ENCODE measurements at regions not wholly inside any gene's neighbourhood (a gene's known extent, or its start where the extent isn't known, plus 50 kb on each side); places are given as distances from the start of the nearest gene placed in this dataset.

DNA sequence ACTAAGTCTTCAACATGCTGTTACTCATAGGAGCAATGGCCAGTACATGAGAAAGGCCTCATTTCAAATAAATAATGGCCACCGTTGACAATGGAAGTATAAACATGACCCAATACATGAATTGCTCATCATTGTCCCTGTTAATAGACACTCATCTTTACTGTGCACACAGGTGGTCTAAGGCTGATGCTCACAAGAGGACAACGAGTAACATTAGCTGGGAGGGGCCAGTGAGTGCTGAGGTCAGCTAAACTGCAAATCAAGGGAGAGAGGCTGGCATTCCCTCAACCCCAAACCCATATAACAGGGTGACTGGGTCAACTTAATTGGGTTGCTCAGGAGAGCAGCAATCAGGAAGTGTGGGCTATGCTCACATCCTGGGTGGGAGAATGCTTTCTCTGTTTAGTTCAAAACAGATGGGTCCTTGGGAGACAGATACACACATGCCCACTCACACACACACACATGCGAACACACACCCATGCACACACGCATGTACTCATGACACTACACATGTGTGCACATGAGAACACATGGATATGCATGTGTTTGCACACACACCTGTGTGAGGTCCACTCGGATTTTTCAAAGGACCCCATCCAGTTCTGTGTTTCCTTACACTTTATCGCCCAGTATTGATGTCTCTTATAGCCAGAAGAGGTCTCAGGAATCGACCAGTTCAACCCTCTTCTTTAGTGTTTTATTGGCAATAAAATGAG is 172.0 kb downstream of the INHBB start:
- intact Hi-C loops (cut with DNase I) = no loop called here
- FAIRE-seq = no peak

DNA sequence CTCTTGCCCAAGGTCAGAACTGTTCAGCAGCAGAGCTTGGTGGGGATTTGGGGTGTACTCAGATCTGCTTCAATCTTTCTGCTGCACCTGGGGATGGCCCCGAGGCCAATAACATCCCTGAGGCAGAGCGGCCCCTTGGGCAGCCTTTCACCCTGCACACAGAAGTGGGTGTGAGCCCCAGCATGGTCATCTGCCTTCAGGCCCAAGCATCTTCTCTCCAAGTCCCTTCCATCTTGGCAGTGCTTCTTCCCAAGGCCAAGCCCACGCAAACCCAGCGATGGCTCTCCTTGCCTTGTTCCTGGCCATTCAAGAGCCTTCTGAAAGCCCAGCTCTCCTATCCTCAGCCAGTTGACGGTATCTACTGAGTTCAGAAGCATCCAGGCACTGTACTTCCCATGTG is 172.9 kb downstream of the INHBB start:
- H3K27ac ChIP-seq (ENCODE audit: low read depth in 2 of 2, low read length in 2 of 2) = no peak overlapping the region
- no peaks in the 10 kb centered on the region for H3K4me1 ChIP-seq (ENCODE audit: control insufficient read depth in 2 of 3, insufficient read depth in 2 of 3, low read depth in 1 of 3, low read length in 3 of 3)
- H3K4me3 ChIP-seq (ENCODE audit: low read length in 3 of 3) = no peak overlapping the region
- intact Hi-C loops (cut with DNase I) = no loop called here
- TF ChIP-seq, protein P1, sequence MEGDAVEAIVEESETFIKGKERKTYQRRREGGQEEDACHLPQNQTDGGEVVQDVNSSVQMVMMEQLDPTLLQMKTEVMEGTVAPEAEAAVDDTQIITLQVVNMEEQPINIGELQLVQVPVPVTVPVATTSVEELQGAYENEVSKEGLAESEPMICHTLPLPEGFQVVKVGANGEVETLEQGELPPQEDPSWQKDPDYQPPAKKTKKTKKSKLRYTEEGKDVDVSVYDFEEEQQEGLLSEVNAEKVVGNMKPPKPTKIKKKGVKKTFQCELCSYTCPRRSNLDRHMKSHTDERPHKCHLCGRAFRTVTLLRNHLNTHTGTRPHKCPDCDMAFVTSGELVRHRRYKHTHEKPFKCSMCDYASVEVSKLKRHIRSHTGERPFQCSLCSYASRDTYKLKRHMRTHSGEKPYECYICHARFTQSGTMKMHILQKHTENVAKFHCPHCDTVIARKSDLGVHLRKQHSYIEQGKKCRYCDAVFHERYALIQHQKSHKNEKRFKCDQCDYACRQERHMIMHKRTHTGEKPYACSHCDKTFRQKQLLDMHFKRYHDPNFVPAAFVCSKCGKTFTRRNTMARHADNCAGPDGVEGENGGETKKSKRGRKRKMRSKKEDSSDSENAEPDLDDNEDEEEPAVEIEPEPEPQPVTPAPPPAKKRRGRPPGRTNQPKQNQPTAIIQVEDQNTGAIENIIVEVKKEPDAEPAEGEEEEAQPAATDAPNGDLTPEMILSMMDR (IDR thresholded peaks at IDR 0.05; ENCODE audit: borderline replicate concordance, extremely low read depth, insufficient read depth) = no peak
- H3K9ac ChIP-seq (ENCODE audit: low read length in 3 of 3) = no peak overlapping the region
- FAIRE-seq (no peak), DNase-seq (peak in 1 of 5 donors; percentile 9)
- H3K9me3 ChIP-seq (ENCODE audit: control insufficient read depth in 2 of 3, insufficient read depth in 1 of 3, low read length in 3 of 3) = no peaks in the 10 kb centered on the region
- H3K27me3 ChIP-seq (ENCODE audit: control insufficient read depth, insufficient read depth, low read length) = peaks cover 5% of the 10 kb centered on the region
- no peaks in the 10 kb centered on the region for H3K36me3 ChIP-seq (ENCODE audit: control insufficient read depth in 2 of 3, insufficient read depth in 3 of 3, low read length in 3 of 3)

More for the DNA sequence above, 172.0 kb downstream of the INHBB start:
- DNase-seq = no peak
- H3K27ac ChIP-seq (ENCODE audit: low read depth in 2 of 2, low read length in 2 of 2) = no peak overlapping the region
- H3K4me1 ChIP-seq (ENCODE audit: control insufficient read depth in 2 of 3, insufficient read depth in 2 of 3, low read depth in 1 of 3, low read length in 3 of 3) = no peaks in the 10 kb centered on the region
- TF ChIP-seq, protein P1 (IDR thresholded peaks at IDR 0.05; ENCODE audit: borderline replicate concordance, extremely low read depth, insufficient read depth) = no peak
- H3K9me3 ChIP-seq (ENCODE audit: control insufficient read depth in 2 of 3, insufficient read depth in 1 of 3, low read length in 3 of 3) = no peaks in the 10 kb centered on the region
- H3K4me3 ChIP-seq (ENCODE audit: low read length in 3 of 3) = no peak overlapping the region
- H3K27me3 ChIP-seq (ENCODE audit: control insufficient read depth, insufficient read depth, low read length) = no peaks in the 10 kb centered on the region
- H3K9ac ChIP-seq (ENCODE audit: low read length in 3 of 3) = no peak overlapping the region
- no peaks in the 10 kb centered on the region for H3K36me3 ChIP-seq (ENCODE audit: control insufficient read depth in 2 of 3, insufficient read depth in 3 of 3, low read length in 3 of 3)

DNA sequence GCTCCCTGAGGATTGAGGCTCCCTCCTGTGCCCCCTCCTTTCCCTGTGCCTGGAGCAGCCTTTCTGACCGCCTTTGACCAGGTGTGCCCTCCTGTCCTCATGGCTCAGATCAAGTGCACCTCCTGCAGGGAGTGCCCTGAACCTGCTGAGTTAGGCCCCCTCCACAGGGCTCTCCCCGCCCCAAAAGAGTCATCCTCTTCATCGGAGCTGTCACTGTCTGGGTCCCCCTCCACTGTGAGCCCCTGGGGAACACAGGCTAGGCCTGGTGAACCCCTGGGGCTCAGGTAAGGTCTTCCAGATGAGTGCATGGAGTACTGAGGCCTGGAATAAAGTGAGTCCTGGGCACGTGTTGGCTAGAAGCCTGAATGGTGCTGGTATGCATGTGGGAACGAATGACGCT is 173.5 kb downstream of the INHBB start:
- TF ChIP-seq, protein P1 (IDR thresholded peaks at IDR 0.05; ENCODE audit: borderline replicate concordance, extremely low read depth, insufficient read depth) = no peak
- DNase-seq (peak in 1 of 5 donors; percentile 18), FAIRE-seq (no peak)
- no peaks in the 10 kb centered on the region for H3K9me3 ChIP-seq (ENCODE audit: control insufficient read depth in 2 of 3, insufficient read depth in 1 of 3, low read length in 3 of 3)
- H3K36me3 ChIP-seq (ENCODE audit: control insufficient read depth in 2 of 3, insufficient read depth in 3 of 3, low read length in 3 of 3) = no peaks in the 10 kb centered on the region
- no peak overlapping the region for H3K4me3 ChIP-seq (ENCODE audit: low read length in 3 of 3)
- intact Hi-C loops (cut with DNase I) = no loop called here
- H3K4me1 ChIP-seq (ENCODE audit: control insufficient read depth in 2 of 3, insufficient read depth in 2 of 3, low read depth in 1 of 3, low read length in 3 of 3) = no peaks in the 10 kb centered on the region
- no peak overlapping the region for H3K9ac ChIP-seq (ENCODE audit: low read length in 3 of 3)
- H3K27ac ChIP-seq (ENCODE audit: low read depth in 2 of 2, low read length in 2 of 2) = no peak overlapping the region
- peaks cover 6% of the 10 kb centered on the region for H3K27me3 ChIP-seq (ENCODE audit: control insufficient read depth, insufficient read depth, low read length)

Data from kidney (tissue), 13 donors.